Fibroblast of the aortic adventitia (primary cell): ENCODE measurements at regions not wholly inside any gene's neighbourhood (a gene's known extent, or its start where the extent isn't known, plus 50 kb on each side); places are given as distances from the start of the nearest gene placed in this dataset.

Source experiments
- DNase-seq: peaks from one replicate; pipeline ENCODE4 v3.0.0-alpha.2; 2010; ENCODE audit warnings: low read depth
- H3K4me3 ChIP-seq: 2 replicates; pipeline ENCODE4 v1.5.1; 2011; ENCODE audit warnings: low read depth, mild to moderate bottlenecking, control low read depth, low read length, moderate library complexity
- TF ChIP-seq, protein P1 (sequence below): IDR thresholded peaks from 2 replicates; pipeline ENCODE4 v1.5.1; 2011; ENCODE audit warnings: mild to moderate bottlenecking, low read length, control low read depth, inconsistent platforms; ENCODE audit not compliant: insufficient read depth

- DNase-seq: no peak
- TF ChIP-seq, protein P1, sequence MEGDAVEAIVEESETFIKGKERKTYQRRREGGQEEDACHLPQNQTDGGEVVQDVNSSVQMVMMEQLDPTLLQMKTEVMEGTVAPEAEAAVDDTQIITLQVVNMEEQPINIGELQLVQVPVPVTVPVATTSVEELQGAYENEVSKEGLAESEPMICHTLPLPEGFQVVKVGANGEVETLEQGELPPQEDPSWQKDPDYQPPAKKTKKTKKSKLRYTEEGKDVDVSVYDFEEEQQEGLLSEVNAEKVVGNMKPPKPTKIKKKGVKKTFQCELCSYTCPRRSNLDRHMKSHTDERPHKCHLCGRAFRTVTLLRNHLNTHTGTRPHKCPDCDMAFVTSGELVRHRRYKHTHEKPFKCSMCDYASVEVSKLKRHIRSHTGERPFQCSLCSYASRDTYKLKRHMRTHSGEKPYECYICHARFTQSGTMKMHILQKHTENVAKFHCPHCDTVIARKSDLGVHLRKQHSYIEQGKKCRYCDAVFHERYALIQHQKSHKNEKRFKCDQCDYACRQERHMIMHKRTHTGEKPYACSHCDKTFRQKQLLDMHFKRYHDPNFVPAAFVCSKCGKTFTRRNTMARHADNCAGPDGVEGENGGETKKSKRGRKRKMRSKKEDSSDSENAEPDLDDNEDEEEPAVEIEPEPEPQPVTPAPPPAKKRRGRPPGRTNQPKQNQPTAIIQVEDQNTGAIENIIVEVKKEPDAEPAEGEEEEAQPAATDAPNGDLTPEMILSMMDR: no peak
- H3K4me3 ChIP-seq: no peak overlapping the region
Observed at GRCh38 chr1:79530055-79530454, 523.5 kb upstream of the ADGRL4 start.

DNA sequence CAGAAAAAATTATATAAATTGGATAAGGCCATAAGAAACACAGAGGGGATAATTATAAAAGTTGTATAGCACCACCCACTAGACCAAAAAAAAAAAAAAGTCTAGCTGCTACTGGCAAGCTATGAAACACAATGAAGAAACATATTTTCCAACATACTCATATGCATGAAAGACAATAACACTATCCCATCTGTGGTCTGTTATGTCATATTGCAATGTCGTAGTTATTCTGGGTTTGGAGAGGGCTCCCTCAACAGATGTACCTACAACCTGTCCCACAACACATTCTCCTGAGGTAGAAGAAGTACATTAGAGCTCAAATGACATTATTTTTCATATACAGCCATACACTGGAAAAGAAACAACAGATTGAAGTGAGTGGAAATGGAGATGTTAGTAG is 517.6 kb upstream of the ADGRL4 start:
- DNase-seq: peak; percentile 6
- H3K4me3 ChIP-seq: no peak overlapping the region
- TF ChIP-seq, protein P1: no peak

DNA sequence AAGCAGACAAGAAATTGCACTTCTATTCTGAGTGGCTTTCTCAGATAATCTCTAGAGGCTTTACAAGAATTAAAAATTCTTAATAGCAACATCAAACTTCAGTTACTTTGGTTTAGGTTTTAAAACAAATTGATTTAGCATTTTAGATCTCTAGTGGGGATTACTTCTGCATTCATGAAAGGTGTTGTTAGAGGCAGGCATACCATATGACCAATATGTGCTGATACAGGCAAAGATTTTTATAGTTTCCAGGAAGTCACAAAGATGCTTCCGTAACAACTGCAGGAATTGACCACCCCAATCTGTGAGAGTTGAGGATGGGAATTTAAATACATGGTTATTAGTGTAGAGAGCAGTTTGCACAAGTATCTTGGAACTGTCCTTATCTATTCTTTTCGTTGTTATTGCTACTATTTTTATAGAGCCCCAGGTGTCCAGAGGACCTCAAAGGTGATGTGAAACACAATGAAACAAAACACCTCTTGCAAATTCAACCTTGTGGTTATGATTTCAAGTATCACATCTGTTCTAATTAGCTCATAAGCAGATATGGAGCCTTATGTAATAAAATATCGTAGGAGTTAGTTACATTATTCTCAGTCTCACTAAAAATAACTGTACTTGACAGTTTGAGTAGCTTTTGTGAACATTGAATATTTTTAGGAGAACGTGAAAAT is 512.7 kb upstream of the ADGRL4 start:
- DNase-seq: no peak
- TF ChIP-seq, protein P1: no peak
- no peak overlapping the region for H3K4me3 ChIP-seq

GRCh38 chr1:79517470-79518224 is 511.1 kb upstream of the ADGRL4 start:
- H3K4me3 ChIP-seq: no peak overlapping the region
- no peak for DNase-seq
- TF ChIP-seq, protein P1: no peak

DNA sequence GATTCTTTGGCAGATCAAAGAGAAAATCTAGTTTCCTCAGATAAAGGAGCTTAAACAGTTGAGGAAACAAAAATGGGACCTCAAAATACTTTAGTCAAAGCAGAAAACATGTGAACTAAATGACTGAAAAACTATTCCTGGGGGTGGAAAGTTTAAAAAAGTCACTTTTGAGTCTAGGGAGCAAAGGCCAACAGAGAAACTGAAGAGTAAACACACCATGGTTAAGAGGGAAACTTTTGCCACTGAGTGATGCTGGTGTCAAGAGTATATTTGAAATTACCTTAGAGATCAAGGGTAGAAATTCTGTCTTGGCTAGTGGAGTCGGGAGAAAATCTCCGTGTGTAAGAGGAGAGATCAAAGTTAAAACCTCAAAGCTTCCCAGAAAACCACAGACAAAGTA is 501.2 kb upstream of the ADGRL4 start:
- TF ChIP-seq, protein P1: no peak
- H3K4me3 ChIP-seq: no peak overlapping the region
- no peak for DNase-seq

DNA sequence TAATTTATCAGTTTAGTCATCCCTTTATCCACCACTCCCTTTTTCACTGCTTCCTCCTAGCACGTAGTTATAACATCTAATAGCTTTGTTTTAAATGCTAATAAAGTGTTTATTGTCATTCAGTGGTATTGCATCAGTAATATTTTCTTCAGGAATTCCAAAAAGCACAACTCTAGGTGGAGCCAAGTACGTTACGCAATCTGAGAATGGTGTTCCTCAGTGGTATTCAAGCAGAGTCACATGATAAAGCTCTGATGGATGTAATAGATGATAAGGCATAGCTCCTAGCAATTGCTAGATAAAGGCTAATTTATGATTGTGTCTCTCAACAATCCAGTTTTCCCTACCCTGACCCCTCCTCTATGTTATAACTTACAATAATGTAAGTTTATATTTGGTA is 494.6 kb upstream of the ADGRL4 start:
- TF ChIP-seq, protein P1: no peak
- DNase-seq: peak; percentile 78
- H3K4me3 ChIP-seq: no peak overlapping the region
